HG03108 (cell line): ENCODE measurements at regions not wholly inside any gene's neighbourhood (a gene's known extent, or its start where the extent isn't known, plus 50 kb on each side); places are given as distances from the start of the nearest gene placed in this dataset.

Experiments used
- ATAC-seq: cut with Tn5 transposase; IDR thresholded peaks from one replicate; pipeline ENCODE4 v1.9.1; 2021; ENCODE audit warnings: moderate library complexity; ENCODE audit not compliant: unreplicated experiment

GRCh38 chr4:11739992-11740391, 311.3 kb upstream of the HS3ST1 start:
- no peak for ATAC-seq

- no peak for ATAC-seq
Observed at GRCh38 chr4:11736978-11737377, 308.3 kb upstream of the HS3ST1 start.

- no peak for ATAC-seq
Observed at GRCh38 chr4:11735651-11736050, 307.0 kb upstream of the HS3ST1 start.

DNA sequence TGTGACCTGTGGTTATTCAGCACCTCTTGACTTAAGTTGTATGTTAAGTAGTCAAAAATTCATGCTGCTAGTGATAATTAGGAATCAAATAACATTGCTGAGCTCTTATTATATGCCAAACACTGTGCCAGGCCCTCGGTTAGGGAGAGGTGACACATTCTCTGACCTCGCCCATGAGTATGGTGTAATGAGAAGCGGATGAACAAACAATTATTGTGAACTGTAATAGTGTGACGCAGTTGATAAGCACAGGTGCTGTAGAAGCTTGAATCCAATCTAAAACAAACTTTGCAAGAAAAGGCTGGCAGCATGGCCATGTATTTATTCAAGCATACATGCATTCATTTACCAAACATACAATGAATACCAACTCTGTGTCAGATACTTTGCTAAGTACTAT, 303.5 kb upstream of the HS3ST1 start:
- ATAC-seq: no peak

DNA sequence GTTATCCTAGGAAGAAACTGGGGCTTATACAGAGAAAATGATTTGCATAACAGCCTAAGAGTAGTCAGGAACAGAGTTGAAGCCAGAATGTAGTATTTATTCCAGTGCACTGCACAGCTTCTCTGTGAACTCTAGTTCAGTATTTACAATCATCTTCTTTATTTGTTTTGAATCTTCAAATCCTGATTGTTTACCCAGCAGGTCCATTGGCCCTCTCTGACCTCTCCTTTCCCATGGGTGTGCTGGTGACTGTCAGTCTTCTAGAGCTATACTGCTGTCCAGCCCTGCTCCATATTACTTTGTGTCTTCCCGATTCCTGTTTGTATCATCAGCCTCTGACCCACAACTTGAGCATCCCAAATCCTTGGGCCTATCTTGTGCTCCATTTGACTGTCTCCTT, 301.9 kb upstream of the HS3ST1 start:
- no peak for ATAC-seq

DNA sequence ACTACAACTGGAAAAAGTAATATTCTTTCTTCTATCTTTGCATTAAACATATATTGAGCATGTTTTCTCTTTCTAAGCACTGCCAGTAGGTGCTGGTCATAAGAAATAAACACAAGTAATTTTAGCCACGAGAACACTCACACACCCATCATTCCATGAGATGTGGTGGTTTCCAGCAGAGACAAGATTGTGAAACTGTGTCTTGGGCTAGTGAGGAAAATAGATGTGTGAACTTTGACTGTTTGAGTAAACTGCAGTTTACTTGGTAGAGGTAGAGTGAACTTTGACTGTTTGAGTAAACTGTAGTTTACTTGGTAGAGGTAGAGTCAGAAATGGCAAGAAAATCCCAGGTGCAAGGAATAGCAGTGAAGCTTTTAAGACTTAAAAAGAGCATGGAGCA, 300.9 kb upstream of the HS3ST1 start:
- no peak for ATAC-seq

DNA sequence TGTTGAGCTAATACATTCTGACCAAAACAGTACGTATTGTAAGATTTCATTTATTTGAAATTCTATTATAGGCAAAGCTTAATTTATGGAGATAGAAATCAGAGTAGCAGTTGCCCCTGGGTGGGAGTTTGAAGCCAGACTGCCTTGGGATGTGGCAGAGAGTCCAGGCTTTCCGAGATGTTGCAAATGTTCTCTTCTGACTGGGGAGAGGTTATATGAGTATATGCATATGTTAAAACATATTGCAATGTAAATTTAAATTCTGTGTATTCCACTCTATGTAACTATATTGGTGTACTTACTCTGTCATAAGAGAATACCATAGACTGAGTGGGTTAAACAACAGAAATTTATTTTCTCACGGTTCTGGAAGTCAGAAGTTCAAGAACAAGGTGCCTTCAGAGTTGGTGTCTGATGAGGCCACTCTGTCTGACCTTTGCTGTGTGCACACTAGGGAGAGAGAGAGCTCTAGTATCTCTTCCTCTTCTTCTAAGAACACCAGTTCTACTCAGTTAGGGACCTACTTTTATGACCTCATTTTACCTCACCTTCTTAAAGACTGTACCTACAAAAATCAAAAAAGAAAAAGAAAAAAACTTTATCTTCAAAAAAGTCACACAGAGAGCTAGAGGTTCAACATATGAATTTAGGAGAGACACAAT, 299.3 kb upstream of the HS3ST1 start:
- ATAC-seq: no peak

DNA sequence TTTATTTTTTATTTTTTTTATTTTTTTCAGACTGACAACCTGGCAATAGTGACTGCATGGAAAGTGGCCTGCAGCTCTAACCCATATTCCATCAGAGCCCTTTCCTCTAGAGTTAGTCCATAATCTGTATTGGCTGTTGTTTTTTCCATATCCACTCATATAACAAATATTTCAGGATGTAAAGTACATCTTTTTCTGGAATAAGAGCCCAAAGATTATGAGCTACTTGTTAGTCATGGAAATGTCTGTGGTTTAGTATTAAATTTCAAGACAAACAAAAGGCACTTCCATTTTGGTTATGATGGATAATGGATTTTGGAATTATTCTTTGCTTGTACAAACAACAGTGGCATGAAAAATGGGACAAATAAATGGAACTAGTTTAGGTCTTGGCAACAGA, 296.0 kb upstream of the HS3ST1 start:
- no peak for ATAC-seq

GRCh38 chr4:11722223-11722622, 293.5 kb upstream of the HS3ST1 start:
- ATAC-seq: no peak

- ATAC-seq: no peak
Observed at GRCh38 chr4:11720292-11720691, 291.6 kb upstream of the HS3ST1 start.

DNA sequence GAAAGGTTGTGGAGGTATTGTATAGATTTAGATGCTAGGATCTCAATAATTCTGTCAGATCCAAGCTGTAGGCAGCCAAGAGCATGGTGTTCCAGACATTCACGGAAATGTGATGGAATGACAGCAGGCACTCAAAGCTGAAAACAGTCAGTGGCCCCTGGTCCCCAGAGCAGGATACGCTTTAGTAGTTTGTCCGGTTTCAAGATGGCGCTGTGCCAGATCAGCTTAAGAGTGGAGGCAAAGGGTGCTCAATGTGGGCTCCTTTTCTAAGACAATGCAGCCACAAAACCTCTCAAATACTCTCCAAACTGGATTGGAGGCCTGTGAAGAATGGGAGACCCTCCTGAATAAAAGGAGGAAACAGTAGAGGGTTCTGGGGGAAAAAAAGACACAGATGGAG, 291.2 kb upstream of the HS3ST1 start:
- no peak for ATAC-seq

GRCh38 chr4:11715753-11716521, 287.2 kb upstream of the HS3ST1 start:
- no peak for ATAC-seq

- no peak for ATAC-seq
Observed at GRCh38 chr4:11710453-11711093, 281.9 kb upstream of the HS3ST1 start.

GRCh38 chr4:11704186-11704830, 275.6 kb upstream of the HS3ST1 start:
- no peak for ATAC-seq

DNA sequence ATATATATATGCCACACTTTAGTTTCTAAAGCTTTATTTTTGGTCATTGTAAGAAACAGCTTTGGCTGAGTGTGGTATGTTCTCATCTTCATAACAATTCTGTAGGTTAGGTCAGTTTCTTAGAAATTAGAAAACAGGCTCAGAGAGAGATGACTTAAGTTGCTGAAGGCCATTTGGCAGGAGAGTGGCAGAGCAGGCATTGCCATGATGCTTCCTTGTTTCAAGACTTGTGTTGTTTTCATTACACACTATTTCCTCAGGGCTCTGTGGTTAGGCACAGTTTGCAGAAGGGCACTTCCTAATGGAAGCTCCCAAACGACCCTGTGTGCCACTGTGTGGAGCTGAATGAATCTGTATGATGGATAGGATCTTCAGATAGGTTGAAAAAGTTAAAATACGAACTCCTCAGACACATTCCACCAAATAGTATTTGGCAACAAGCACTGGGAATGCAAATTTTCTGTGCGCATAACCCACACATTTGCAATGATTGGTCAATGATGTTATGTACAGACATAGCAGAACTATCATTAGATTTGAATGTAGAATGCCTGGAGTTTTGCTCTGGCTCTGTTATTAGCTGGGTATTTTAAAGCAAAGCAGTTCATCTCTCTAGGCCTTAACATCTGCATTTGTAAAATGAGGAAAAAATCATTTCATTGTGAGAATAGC, 274.3 kb upstream of the HS3ST1 start:
- no peak for ATAC-seq

DNA sequence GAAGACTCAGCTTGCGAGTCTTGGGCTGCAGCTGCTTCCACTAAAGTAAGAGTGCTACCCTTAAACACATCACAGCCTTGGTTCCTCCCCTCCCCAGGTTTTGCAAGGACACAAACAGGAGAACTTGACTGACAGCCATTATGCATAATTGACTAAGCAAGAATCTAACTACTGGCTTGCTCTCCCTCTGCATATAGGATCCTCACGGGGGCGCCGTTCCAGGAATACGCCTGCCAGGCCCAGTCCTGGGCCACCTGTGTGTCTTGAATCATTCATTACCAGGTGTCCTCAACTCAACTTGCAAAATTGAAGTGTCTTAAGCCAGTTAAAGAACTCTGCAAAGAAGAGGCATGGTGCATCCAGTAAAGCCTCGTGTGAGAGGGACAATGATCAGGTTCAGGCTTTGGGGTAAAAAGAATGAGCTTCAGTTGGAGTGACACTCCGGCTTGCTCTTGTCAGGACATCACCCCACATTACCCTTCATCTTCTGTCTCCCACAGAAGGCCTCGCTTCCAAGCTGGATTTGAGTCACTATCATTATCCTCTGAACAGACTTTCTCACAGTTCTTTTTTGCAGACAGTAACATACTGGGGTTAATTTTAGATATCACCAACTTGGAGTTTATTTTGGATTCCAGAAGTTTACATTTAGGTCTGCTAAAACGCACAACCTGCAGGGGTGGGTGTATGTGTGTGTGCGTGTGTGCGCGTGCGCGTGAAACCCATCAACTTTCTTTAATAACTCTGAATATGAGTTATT, 273.5 kb upstream of the HS3ST1 start:
- no peak for ATAC-seq

- no peak for ATAC-seq
Observed at GRCh38 chr4:11700751-11701226, 272.1 kb upstream of the HS3ST1 start.

- ATAC-seq: no peak
Observed at GRCh38 chr4:11698846-11699590, 270.3 kb upstream of the HS3ST1 start.

- no peak for ATAC-seq
Observed at GRCh38 chr4:11698033-11698432, 269.3 kb upstream of the HS3ST1 start.

- no peak for ATAC-seq
Observed at GRCh38 chr4:11693693-11694092, 265.0 kb upstream of the HS3ST1 start.
